ENCODE measurements at regions not wholly inside any gene's neighbourhood (a gene's known extent, or its start where the extent isn't known, plus 50 kb on each side); places are given as distances from the start of the nearest gene placed in this dataset.

GRCh38 chr18:60082282-60082681, 182.5 kb downstream of the PMAIP1 start:
- Histone ChIP-seq H3K27ac (no peak overlapping the region), H3K36me3 (no peaks in the 10 kb centered on the region), H3K27me3 (no peaks in the 10 kb centered on the region), H3K4me1 (no peaks in the 10 kb centered on the region), H3K4me3 (no peak overlapping the region), H3K9me3 (peaks cover 0 to 12% (median 0%) of the 10 kb centered on the region in 12 donors)
- ATAC-seq (no peak), DNase-seq (no peak)
- intact Hi-C loops (cut with DNase I), result loop anchor here in 1 of 10 donors (10.0 kb wide), 1 partner anchor 463 kb away; no protein-coding TSS in a partner anchor
- TF ChIP-seq CTCF (IDR thresholded peaks at IDR 0.05) (no peak), POLR2A (IDR thresholded peaks at IDR 0.05) (no peak)
- 73 to 82% (median 79%) methylated on average over 2 of the region's 2 CpGs for WGBS, 4 donors

GRCh38 chr18:60075477-60075876, 175.7 kb downstream of the PMAIP1 start:
- Histone ChIP-seq H3K27me3 (no peaks in the 10 kb centered on the region), H3K4me1 (no peaks in the 10 kb centered on the region), H3K36me3 (no peaks in the 10 kb centered on the region), H3K4me3 (no peak overlapping the region), H3K27ac (no peak overlapping the region), H3K9me3 (peaks cover 0 to 24% (median 2%) of the 10 kb centered on the region in 12 donors)
- intact Hi-C loops (cut with DNase I), result no loop called here
- TF ChIP-seq POLR2A (IDR thresholded peaks at IDR 0.05) (no peak), CTCF (IDR thresholded peaks at IDR 0.05) (no peak)
- no peak for DNase-seq
- no peak for ATAC-seq
- WGBS, 4 donors, result 72 to 82% (median 77%) methylated on average over 2 to 3 of the region's 3 CpGs

- DNase-seq (no peak), ATAC-seq (no peak)
- Histone ChIP-seq H3K4me3 (no peak overlapping the region), H3K36me3 (no peaks in the 10 kb centered on the region), H3K27ac (no peak overlapping the region), H3K4me1 (no peaks in the 10 kb centered on the region), H3K27me3 (no peaks in the 10 kb centered on the region), H3K9me3 (no peaks in the 10 kb centered on the region)
- TF ChIP-seq CTCF (IDR thresholded peaks at IDR 0.05) (no peak), POLR2A (IDR thresholded peaks at IDR 0.05) (no peak)
- intact Hi-C loops (cut with DNase I), result no loop called here
- 48 to 62% (median 53%) methylated on average over 3 of the region's 3 CpGs for WGBS, 4 donors
Measured at GRCh38 chr18:60070631-60071030, 170.8 kb downstream of the PMAIP1 start.

GRCh38 chr18:60069145-60069544, 169.3 kb downstream of the PMAIP1 start:
- no peak for TF ChIP-seq CTCF (IDR thresholded peaks at IDR 0.05)
- TF ChIP-seq POLR2A (IDR thresholded peaks at IDR 0.05), result no peak
- Histone ChIP-seq H3K27ac (no peak overlapping the region), H3K36me3 (no peaks in the 10 kb centered on the region), H3K4me1 (no peaks in the 10 kb centered on the region), H3K4me3 (no peak overlapping the region), H3K27me3 (no peaks in the 10 kb centered on the region), H3K9me3 (no peaks in the 10 kb centered on the region)
- WGBS, 4 donors, result 39 to 62% (median 55%) methylated on average over 2 of the region's 2 CpGs
- intact Hi-C loops (cut with DNase I), result no loop called here
- ATAC-seq (no peak), DNase-seq (no peak)

Data from heart left ventricle (tissue), 16 donors.